ENCODE measurements at regions not wholly inside any gene's neighbourhood (a gene's known extent, or its start where the extent isn't known, plus 50 kb on each side); places are given as distances from the start of the nearest gene placed in this dataset.

- ATAC-seq = no peak
- no peak for TF ChIP-seq PATZ1 (CRISPR knock-in tag; IDR thresholded peaks at IDR 0.05; ENCODE audit: borderline replicate concordance)
- TF ChIP-seq SNAI2 (CRISPR knock-in tag; IDR thresholded peaks at IDR 0.05) = no peak
- TF ChIP-seq ZFP30 (CRISPR knock-in tag; IDR thresholded peaks at IDR 0.05) = no peak
- no peak for TF ChIP-seq ZNF70 (CRISPR knock-in tag; IDR thresholded peaks at IDR 0.05)
- no peak for TF ChIP-seq TCF4 (CRISPR knock-in tag; IDR thresholded peaks at IDR 0.05; ENCODE audit: borderline replicate concordance)
- no peak for TF ChIP-seq TSHZ2 (CRISPR knock-in tag; IDR thresholded peaks at IDR 0.05)
- no peak for TF ChIP-seq ESRRG (CRISPR knock-in tag; IDR thresholded peaks at IDR 0.05)
- TF ChIP-seq POU6F1 (CRISPR knock-in tag; IDR thresholded peaks at IDR 0.05; ENCODE audit: borderline replicate concordance, low read depth) = no peak
- TF ChIP-seq ZFP3 (CRISPR knock-in tag; IDR thresholded peaks at IDR 0.05) = no peak
- TF ChIP-seq PPARA (CRISPR knock-in tag; IDR thresholded peaks at IDR 0.05; ENCODE audit: borderline replicate concordance) = no peak
- TF ChIP-seq CREB5 (CRISPR knock-in tag; IDR thresholded peaks at IDR 0.05; ENCODE audit: low read depth) = no peak
- TF ChIP-seq GLIS3 (CRISPR knock-in tag; IDR thresholded peaks at IDR 0.05) = no peak
- TF ChIP-seq BACH2 (CRISPR knock-in tag; IDR thresholded peaks at IDR 0.05; ENCODE audit: borderline replicate concordance) = no peak
- no peak for TF ChIP-seq CSRNP3 (CRISPR knock-in tag; IDR thresholded peaks at IDR 0.05)
- TF ChIP-seq ISL1 (CRISPR knock-in tag; IDR thresholded peaks at IDR 0.05) = no peak
- TF ChIP-seq ARNTL (CRISPR knock-in tag; IDR thresholded peaks at IDR 0.05; ENCODE audit: borderline replicate concordance, low read depth) = no peak
- no peak for TF ChIP-seq OSR1 (CRISPR knock-in tag; IDR thresholded peaks at IDR 0.05)
Observed at GRCh38 chr7:83842894-83843293, 194.0 kb upstream of the SEMA3E start.

- TF ChIP-seq SNAI2 (CRISPR knock-in tag; IDR thresholded peaks at IDR 0.05) (no peak), BACH2 (CRISPR knock-in tag; IDR thresholded peaks at IDR 0.05; ENCODE audit: borderline replicate concordance) (no peak), CSRNP3 (CRISPR knock-in tag; IDR thresholded peaks at IDR 0.05) (no peak), ZC3H10 (CRISPR knock-in tag; IDR thresholded peaks at IDR 0.05) (no peak), GLIS3 (CRISPR knock-in tag; IDR thresholded peaks at IDR 0.05) (no peak), PPARA (CRISPR knock-in tag; IDR thresholded peaks at IDR 0.05; ENCODE audit: borderline replicate concordance) (no peak), ZNF70 (CRISPR knock-in tag; IDR thresholded peaks at IDR 0.05) (no peak), ISL1 (CRISPR knock-in tag; IDR thresholded peaks at IDR 0.05) (no peak), TSHZ2 (CRISPR knock-in tag; IDR thresholded peaks at IDR 0.05) (no peak), ESRRG (CRISPR knock-in tag; IDR thresholded peaks at IDR 0.05) (no peak), ZNF8 (CRISPR knock-in tag; IDR thresholded peaks at IDR 0.05) (no peak), CREB5 (CRISPR knock-in tag; IDR thresholded peaks at IDR 0.05; ENCODE audit: low read depth) (no peak), ZFP3 (CRISPR knock-in tag; IDR thresholded peaks at IDR 0.05) (no peak), RARB (CRISPR knock-in tag; IDR thresholded peaks at IDR 0.05) (no peak), TOX (CRISPR knock-in tag; IDR thresholded peaks at IDR 0.05; ENCODE audit: borderline replicate concordance) (no peak), ZNF565 (CRISPR knock-in tag; conservative IDR thresholded peaks at IDR 0.05; ENCODE audit: low read depth) (no peak), CSDC2 (CRISPR knock-in tag; IDR thresholded peaks at IDR 0.05) (no peak), ZFP30 (CRISPR knock-in tag; IDR thresholded peaks at IDR 0.05) (no peak), TCF4 (CRISPR knock-in tag; IDR thresholded peaks at IDR 0.05; ENCODE audit: borderline replicate concordance) (no peak), OSR1 (CRISPR knock-in tag; IDR thresholded peaks at IDR 0.05) (no peak)
- no peak for ATAC-seq
Observed at GRCh38 chr7:83837683-83838082, 188.7 kb upstream of the SEMA3E start.
